ENCODE measurements at regions not wholly inside any gene's neighbourhood (a gene's known extent, or its start where the extent isn't known, plus 50 kb on each side); places are given as distances from the start of the nearest gene placed in this dataset.

- TF ChIP-seq CTCF (IDR thresholded peaks at IDR 0.05), result no peak
- no peak for TF ChIP-seq POLR2A (IDR thresholded peaks at IDR 0.05)
- no peak for TF ChIP-seq POLR2AphosphoS5 (IDR thresholded peaks at IDR 0.05)
Measured at GRCh38 chr6:81561071-81561564, 191.4 kb downstream of the TENT5A start.

All from prostate gland (tissue), 2 donors.